ACHN (cell line): ENCODE measurements at regions not wholly inside any gene's neighbourhood (a gene's known extent, or its start where the extent isn't known, plus 50 kb on each side); places are given as distances from the start of the nearest gene placed in this dataset.

ENCODE experiments used
- DNase-seq: peaks from one replicate; pipeline ENCODE4 v3.0.0-alpha.2; 2015
- in situ Hi-C: cut with HindIII; loops from 2 replicates; pipeline ENCODE4 v1.10.0; 2017; ENCODE audit warnings: low sequenced_read_pairs, low pct_ligation_motif_present, low pct_unique_long_range_greater_than_20kb

DNA sequence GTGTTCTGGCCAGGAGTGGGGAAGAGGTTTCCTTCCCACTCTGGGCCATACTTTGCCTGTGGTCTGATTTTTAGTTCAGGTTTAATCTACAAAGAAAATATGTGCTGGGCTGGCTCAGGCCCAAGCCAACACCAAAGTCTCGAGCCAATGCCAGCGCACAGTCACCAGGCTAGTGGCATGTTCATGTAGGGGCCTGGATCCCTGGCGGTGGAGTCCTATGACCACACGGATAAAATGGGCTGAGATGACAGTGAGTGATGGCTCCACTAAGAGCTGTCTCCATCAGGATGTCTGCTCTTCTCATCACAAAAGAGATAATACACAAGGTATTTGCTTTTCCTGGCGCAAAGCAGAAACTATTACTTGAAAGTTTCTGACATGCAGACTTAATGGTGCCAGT lies 92.9 kb upstream of the PTPN3 start:
- DNase-seq = no peak
- in situ Hi-C loops = no loop called here

DNA sequence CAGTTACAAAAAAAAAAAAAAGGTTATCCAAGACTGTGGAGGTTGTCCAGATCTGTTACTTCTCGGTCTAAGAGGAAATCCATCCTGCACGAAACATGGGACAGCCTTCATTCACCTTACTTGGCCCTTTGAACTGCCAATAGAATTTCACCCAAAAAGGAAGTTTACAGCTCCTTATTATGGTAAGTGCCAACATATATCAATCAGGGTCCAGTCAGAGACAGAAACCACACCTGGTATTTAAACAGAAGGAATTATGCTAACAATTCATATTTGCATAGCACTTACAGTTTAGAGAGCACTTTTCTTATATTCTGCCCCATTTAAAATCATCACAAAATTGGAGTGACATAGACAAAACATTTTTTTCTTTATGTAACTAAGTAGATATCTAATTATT lies 93.6 kb upstream of the PTPN3 start:
- in situ Hi-C loops = no loop called here
- DNase-seq = no peak

DNA sequence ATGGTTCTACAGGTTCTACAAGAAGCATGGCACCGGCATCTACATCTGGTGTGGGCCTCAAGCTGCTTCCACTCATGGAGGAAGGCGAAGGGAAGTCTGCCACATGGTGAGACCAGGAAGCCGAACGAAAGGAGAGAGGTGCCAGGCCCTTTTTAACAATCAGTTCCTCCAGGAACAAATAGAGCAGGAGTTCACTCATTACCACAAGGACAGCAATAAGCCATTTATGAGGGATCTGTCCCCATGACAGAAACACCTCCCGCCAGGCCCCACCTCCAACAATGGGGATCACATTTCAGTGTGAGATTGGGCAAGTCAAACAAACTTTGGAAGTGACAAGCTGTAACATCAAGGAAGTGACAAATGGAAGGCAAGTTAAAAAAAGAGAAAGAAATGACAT lies 95.5 kb upstream of the PTPN3 start:
- in situ Hi-C loops = no loop called here
- DNase-seq = no peak

DNA sequence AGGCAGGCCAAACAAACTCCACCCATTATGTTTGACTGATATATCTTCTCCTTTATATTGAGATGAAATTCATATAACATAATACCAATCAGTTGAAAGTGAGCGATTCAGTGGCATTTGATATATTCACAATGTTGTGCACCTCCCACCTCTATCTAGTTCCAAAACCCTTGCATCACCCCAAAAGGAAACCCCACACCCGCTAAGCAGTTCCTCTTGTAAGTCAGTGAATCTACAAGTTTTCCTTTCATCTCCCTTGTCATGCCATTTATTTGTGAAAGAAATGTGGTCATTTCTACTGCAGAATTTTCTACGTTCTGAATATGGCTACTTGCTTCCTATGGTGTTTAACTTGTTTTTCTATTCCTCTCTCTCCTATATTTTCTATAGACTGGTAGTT lies 99.4 kb upstream of the PTPN3 start:
- in situ Hi-C loops = no loop called here
- no peak for DNase-seq

DNA sequence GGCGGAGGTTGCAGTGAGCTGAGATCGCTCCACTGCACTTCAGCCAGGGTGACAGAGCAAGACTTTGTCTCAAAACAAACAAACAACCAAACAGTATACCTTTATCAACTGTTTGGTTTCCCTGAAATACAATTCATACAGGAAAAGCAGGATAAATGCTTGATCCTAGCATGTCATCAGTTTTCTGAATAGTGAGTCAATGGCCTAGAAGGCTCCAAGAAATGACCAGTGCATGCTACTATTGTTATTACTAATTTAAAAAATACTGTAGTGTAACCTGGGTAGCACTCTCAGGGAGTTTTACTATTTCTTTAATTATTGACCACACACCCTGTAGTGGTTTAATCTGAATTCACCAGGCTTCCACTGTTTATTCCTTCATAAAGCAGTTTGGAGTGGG lies 101.0 kb upstream of the PTPN3 start:
- no peak for DNase-seq
- in situ Hi-C loops = no loop called here

DNA sequence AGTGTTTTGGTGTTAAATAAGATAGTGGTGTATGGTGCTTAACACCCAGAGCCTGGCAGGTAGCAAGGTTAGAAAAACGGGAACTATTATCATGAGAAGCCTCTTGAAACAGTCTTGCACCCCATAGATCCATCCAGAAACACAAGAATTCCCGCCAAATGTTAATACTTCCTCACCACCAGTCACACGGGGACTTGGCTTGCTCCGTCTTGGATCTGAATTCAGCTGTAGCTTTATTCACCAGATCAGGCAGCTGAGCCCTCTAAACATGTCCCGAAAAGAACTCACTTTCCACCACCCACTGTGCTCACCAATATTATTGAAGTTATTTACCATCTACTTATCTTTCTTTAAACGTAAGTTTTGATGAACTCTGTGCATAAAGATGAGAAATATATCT lies 101.6 kb upstream of the PTPN3 start:
- in situ Hi-C loops = no loop called here
- DNase-seq = no peak

DNA sequence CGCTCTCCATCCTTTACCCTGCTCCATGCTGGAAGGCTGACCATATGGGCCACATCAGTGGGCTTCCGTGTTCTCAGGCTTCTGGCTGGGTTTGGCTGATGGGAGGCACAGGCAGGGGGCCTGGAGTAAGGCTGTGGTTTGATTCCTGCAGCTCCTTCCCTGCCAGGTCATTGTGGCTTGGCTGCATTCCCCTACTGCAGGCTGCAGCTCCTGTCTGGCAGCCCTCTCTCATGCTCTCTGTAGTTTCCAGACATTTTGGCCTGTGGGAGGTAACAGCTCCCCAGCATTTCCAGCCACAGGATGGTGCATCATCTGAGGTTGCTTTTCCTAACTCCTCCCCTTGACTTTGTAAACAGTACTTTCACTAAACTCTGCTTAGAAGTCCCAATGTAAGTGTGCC lies 102.0 kb upstream of the PTPN3 start:
- in situ Hi-C loops = no loop called here
- peak; percentile 77 for DNase-seq

DNA sequence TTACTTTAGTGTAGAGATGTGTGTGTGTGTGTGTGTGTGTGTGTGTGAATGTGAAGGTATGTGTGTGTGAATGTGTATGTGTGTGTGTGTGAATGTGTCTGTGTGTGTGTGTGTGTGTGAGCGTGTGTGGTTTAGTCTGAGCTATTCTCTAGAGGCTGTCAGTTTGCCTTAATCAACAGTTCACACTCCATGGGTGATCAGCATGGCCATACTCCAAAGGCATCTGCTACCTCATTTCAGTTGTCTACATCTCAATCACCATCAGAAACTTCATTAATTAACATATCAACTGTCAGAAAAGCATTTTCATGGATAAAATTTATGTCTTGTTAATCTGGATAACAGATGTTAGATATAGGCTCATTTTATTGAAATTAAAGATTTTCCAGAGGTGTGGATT lies 103.1 kb upstream of the PTPN3 start:
- in situ Hi-C loops = no loop called here
- no peak for DNase-seq

DNA sequence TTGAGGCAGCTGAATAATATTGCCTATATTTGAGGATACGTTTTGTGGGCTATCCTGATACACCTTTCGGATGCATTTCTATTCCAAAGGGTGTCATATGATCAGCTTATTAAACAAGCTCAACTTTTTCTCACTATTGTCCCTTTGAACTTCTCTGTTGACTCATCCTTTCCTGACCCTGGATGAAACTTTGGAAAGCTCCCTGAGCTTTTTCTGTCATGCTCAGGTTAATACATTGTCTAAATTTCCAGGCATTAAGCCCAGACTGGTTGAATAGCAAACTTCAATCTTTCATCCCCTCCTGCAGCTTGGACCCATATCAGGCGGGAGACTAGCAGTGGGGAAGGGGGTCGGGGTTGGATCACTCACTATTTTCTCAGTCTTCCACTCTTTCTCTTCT lies 104.9 kb upstream of the PTPN3 start:
- peak; percentile 4 for DNase-seq
- in situ Hi-C loops = no loop called here

DNA sequence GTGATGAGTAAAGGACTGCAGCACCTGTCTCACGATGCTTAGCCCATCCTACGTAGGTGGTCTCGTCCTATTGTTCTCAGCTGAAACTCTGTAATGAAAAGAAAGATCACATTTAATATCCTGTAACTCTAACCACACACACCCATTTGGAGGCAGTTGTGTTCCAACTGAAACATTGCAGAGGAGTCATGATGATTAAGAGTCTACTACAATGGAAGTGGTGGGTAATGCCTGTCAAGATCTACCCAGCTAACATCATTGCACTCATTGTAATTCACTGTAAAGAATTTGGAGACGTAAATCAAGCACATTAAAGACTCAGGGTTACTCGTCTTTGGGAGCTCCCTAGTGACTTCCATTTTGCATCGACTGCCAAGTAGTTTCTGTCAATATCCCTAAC lies 106.0 kb upstream of the PTPN3 start:
- in situ Hi-C loops = no loop called here
- no peak for DNase-seq

DNA sequence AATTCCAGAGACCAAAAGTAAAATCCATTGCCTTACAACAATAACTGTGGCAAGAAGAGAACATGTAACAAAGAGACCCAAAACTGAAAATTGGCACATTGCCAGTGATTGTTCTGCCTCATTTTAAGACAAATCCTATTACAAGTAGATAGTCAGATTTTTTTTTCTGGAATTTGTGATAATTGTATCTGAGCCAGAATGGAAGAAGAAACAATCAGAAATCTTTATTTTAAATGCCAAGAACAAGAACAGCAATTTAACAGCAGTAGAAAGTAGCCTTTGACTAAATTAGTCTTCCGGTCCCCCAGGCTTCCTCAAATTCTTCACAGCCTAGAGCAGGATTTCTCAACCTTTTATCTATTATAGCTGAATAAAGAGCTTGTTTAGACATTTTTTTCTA lies 106.7 kb upstream of the PTPN3 start:
- DNase-seq = no peak

DNA sequence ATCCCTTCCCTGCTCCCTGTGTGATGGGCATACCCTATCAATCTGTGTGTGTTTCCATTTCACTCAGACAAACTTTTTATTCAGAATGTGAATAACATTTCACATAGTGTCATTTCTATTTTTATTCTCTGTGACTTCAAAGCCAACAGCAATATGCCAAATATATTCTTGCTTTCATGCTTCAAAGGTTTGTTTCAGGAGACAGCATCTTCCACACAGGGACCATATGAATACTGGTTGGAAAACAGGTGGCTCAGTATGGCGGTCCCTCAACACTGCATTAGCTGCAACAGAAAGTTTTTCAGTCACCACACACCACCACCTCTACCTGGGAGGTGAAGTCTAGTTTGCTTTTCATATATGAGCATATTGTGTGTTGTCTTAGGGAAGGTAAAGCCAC lies 111.0 kb upstream of the PTPN3 start:
- no peak for DNase-seq
- in situ Hi-C loops = no loop called here

More for the DNA sequence above, 106.7 kb upstream of the PTPN3 start:
- in situ Hi-C loops = no loop called here

DNA sequence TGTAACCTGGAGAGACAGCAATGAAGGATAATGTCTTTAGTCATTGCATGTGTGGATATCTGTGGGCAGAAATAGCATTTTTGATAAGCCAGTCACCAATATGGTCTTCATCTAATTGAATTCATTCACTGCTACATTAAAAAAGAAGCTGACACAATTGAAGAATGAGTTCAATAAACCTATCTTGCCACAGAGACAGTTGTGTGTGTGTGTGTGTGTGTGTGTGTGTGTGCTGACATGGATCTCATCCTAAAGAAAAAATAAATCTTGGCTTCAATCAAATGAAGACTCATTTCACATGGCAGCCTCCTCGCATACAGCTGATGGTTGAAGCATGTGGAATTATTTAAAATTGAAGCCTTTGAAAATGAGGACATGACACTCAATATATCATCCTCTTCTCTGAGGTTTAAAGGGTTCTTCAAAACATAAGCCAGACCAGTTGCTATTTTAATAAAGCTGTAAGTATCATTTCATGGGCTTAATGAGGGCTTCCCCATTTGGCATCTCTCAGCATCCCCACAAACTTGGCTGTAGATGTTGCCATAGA lies 118.5 kb upstream of the PTPN3 start:
- in situ Hi-C loops = no loop called here
- no peak for DNase-seq

DNA sequence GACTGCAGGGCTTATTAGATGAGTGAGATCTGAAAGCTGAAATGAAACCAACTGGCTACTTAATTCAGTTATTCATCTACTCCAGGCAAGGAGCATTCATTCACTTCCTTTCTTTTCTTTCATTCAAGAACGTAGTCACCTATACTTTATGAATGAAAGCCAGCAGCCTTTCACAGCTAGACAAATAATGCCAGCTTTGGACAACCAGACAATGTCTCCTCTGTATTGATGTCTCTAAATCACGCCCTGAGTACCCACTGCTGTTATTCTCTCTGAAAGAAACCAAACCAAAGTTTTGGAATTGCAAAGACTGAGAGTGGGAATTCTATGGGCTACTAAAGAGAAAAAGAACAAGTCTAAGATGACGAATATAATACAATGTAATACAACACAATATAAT lies 121.2 kb upstream of the PTPN3 start:
- in situ Hi-C loops = no loop called here

DNA sequence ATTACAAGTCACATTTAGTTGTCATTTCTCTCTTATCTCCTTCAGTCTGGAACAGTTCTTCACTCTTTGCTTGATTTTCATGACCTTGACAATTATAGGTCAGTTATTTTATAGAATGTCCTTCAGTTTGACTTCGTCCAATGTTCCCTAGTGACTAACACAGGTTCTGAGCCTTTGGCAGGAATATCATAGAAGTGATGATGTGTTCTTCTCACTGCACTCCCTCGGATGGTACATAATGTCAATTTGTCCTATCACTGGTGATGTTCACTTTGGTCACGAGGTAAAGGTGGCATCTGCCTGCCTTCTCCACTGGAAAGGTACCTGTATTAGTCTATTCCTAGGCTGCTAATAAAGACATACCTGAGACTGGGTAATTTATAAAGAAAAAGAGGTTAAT lies 126.0 kb upstream of the PTPN3 start:
- in situ Hi-C loops = no loop called here
- no peak for DNase-seq

More for the DNA sequence above, 121.2 kb upstream of the PTPN3 start:
- no peak for DNase-seq

DNA sequence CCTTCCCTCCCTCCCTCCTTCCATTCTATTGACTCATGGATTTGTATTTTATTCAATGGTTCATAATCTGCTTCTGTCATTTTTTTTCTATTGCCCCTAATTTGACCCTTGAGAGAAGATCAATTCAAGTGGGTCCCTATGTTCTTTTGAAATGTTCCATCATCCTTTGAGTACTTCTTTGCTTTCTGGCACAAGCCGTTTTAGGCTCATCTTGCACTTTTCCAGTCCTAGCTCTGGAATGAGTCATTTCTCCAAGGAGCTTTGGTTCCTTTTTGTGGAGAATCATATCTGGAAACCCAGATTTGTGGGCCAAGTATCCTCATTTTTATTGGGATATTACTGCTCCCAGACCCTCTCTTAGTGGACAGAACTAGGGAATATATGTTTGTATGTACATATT lies 126.8 kb upstream of the PTPN3 start:
- DNase-seq = no peak
- in situ Hi-C loops = no loop called here

DNA sequence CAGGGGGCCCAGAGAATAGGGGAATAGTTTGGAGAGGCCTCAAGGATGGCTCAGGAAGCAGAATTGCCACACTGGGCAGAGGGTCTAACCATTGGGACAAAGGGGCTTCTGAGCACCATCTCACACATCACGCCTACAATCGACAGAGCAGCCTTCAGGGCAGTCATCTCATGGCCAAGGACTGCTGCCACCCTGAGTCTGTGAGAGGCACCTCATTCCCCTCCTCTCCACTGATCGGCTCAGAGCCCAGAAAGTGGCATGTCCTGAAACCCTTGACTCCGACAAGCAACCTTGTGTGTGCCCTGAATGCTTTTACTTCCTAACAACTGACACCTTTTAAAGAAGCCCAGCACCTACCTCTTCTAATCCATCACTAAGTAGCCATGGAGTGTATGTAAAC lies 128.9 kb upstream of the PTPN3 start:
- in situ Hi-C loops = no loop called here
- no peak for DNase-seq

DNA sequence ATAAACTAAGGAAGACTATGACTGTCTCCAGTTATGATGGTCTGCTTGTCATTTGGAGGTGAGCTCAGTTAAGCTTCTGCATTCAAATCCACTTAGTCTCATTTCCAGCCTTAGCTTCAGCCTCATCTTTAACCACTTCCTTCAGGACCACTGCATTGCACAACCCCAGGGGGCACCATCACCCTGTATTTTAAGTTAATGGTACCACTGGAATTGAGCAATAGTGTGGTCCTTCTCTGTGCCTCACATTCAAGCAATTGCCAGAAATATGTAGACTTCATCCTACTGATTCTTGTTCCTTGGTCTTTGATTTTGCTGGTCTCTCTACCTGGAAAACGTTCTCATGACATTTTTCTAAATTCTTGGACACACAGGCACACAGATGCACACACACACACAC lies 131.5 kb upstream of the PTPN3 start:
- in situ Hi-C loops = no loop called here
- DNase-seq = no peak

DNA sequence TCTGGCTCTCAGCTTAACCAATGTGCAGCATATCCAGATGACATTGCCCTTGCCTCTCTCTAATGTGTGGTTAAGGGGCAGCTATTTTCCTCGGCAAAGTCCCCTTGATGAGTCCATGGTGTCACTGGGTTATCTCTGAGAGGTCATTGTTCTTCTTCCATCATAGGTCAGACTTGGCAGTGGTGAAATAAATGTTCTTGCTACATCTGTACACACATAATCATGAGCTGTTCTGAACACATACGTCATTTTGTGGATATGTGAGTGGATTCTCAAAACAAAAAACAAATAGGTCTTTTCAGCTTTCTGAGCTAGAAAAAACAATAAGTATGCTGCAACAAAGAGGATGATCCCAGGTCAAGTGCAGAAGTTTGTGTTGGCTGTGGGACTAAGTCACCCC lies 134.7 kb upstream of the PTPN3 start:
- no peak for DNase-seq
- in situ Hi-C loops = no loop called here

DNA sequence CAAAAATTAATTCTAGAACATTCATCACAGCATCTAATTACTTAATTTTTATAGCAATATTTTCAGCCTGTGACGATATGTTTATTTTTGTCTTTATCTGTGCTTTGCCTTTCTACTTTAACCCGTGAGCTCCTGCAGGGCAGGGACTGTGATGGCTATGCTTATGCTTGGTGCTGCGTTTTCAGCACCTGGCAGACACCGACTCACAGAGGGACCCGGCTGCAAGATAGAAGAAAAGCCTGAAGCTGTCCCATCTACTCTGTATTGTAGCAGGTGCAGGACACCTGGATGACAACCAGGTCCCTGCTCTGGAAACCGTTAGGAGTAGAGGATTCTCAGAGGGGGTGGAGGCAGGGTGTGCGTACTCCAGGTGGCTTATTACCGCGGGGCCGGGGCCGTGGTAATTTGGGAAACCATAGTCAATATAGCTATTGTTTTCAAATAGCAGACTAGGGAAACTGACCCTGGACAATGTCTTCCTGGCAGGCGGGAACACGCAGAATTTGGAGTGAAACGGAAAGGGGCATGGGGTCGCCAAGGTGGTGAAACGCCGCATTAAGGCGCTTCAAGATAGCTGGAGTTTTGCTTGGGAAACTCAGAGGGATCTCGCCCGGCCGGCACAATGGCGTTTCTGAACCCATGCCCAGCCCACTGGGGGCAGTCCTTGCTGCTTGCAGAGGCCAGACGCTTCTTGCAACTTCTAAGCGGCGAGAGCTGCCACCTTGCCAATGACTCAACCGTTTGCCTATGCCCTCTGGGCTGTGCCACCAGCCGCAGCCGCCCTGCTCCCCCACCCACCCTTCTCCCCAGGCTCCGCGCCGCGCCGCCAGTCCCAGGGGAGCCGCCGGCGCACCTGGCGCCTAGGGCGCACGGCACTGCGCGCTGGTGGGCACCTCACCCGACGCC lies 140.1 kb upstream of the PALM2AKAP2 start:
- DNase-seq = peak; percentile 77
- in situ Hi-C loops = no loop called here
